Stomach smooth muscle (tissue), 2 donors: ENCODE measurements at regions not wholly inside any gene's neighbourhood (a gene's known extent, or its start where the extent isn't known, plus 50 kb on each side); places are given as distances from the start of the nearest gene placed in this dataset.

Source experiments
- H3K27ac ChIP-seq: one replicate; pipeline ENCODE4 v1.7.0; 2013; ENCODE audit warnings: mild to moderate bottlenecking, low read length, inconsistent platforms
- H3K27me3 ChIP-seq, 2 donors: one replicate each; pipeline ENCODE4 v1.7.0; 2013; ENCODE audit warnings: low read length in 2 of 2; ENCODE audit not compliant: insufficient read depth in 2 of 2, control insufficient read depth in 1 of 2
- H3K36me3 ChIP-seq, 2 donors: one replicate each; pipeline ENCODE4 v1.7.0; 2013; ENCODE audit warnings: low read length in 2 of 2; ENCODE audit not compliant: control insufficient read depth in 2 of 2, insufficient read depth in 2 of 2
- H3K4me1 ChIP-seq: one replicate; pipeline ENCODE4 v1.7.0; 2013; ENCODE audit warnings: low read length; ENCODE audit not compliant: control insufficient read depth, insufficient read depth
- H3K4me3 ChIP-seq, 2 donors: one replicate each; pipeline ENCODE4 v1.7.0; 2013; ENCODE audit warnings: low read length in 2 of 2
- H3K9ac ChIP-seq, 2 donors: one replicate each; pipeline ENCODE4 v1.7.0; 2013; ENCODE audit warnings: low read length in 2 of 2, mild to moderate bottlenecking in 1 of 2
- H3K9me3 ChIP-seq, 2 donors: one replicate each; pipeline ENCODE4 v1.7.0; 2013; ENCODE audit warnings: low read length in 2 of 2; ENCODE audit not compliant: control insufficient read depth in 2 of 2
- donor health status: healthy.
- donor health status: Pancreatic carcinoma.

GRCh38 chr3:30166535-30166934 lies 439.9 kb upstream of the TGFBR2 start:
- no peaks in the 10 kb centered on the region for H3K4me1 ChIP-seq
- H3K9ac ChIP-seq = no peak overlapping the region
- H3K36me3 ChIP-seq = no peaks in the 10 kb centered on the region
- no peaks in the 10 kb centered on the region for H3K27me3 ChIP-seq
- no peaks in the 10 kb centered on the region for H3K9me3 ChIP-seq
- H3K27ac ChIP-seq = no peak overlapping the region
- no peak overlapping the region for H3K4me3 ChIP-seq

- no peak overlapping the region for H3K4me3 ChIP-seq
- H3K9me3 ChIP-seq = no peaks in the 10 kb centered on the region
- no peak overlapping the region for H3K9ac ChIP-seq
- no peaks in the 10 kb centered on the region for H3K27me3 ChIP-seq
- no peaks in the 10 kb centered on the region for H3K4me1 ChIP-seq
- H3K36me3 ChIP-seq = no peaks in the 10 kb centered on the region
- H3K27ac ChIP-seq = no peak overlapping the region
These were observed 438.8 kb upstream of the TGFBR2 start for GRCh38 chr3:30167541-30168011.

- H3K9ac ChIP-seq = no peak overlapping the region
- H3K27ac ChIP-seq = no peak overlapping the region
- H3K9me3 ChIP-seq = no peaks in the 10 kb centered on the region
- H3K4me1 ChIP-seq = no peaks in the 10 kb centered on the region
- no peaks in the 10 kb centered on the region for H3K27me3 ChIP-seq
- no peaks in the 10 kb centered on the region for H3K36me3 ChIP-seq
- no peak overlapping the region for H3K4me3 ChIP-seq
These were observed 436.9 kb upstream of the TGFBR2 start for GRCh38 chr3:30169487-30169886.

GRCh38 chr3:30170681-30171438 lies 435.5 kb upstream of the TGFBR2 start:
- no peak overlapping the region for H3K27ac ChIP-seq
- H3K36me3 ChIP-seq = no peaks in the 10 kb centered on the region
- no peak overlapping the region for H3K9ac ChIP-seq
- no peaks in the 10 kb centered on the region for H3K9me3 ChIP-seq
- H3K4me3 ChIP-seq = no peak overlapping the region
- H3K27me3 ChIP-seq = no peaks in the 10 kb centered on the region
- H3K4me1 ChIP-seq = no peaks in the 10 kb centered on the region

- H3K9ac ChIP-seq = no peak overlapping the region
- H3K9me3 ChIP-seq = no peaks in the 10 kb centered on the region
- no peaks in the 10 kb centered on the region for H3K4me1 ChIP-seq
- no peak overlapping the region for H3K27ac ChIP-seq
- H3K4me3 ChIP-seq = no peak overlapping the region
- no peaks in the 10 kb centered on the region for H3K27me3 ChIP-seq
- no peaks in the 10 kb centered on the region for H3K36me3 ChIP-seq
These were observed 432.0 kb upstream of the TGFBR2 start for GRCh38 chr3:30174357-30174756.

GRCh38 chr3:30180310-30181177 lies 425.9 kb upstream of the TGFBR2 start:
- Histone ChIP-seq H3K4me1 (no peaks in the 10 kb centered on the region), H3K9ac (no peak overlapping the region), H3K27me3 (no peaks in the 10 kb centered on the region), H3K36me3 (no peaks in the 10 kb centered on the region), H3K4me3 (no peak overlapping the region), H3K9me3 (no peaks in the 10 kb centered on the region), H3K27ac (no peak overlapping the region)

GRCh38 chr3:30181178-30181465 lies 425.3 kb upstream of the TGFBR2 start:
- Histone ChIP-seq H3K4me3 (no peak overlapping the region), H3K9ac (no peak overlapping the region), H3K27me3 (no peaks in the 10 kb centered on the region), H3K9me3 (no peaks in the 10 kb centered on the region), H3K4me1 (no peaks in the 10 kb centered on the region), H3K27ac (no peak overlapping the region), H3K36me3 (no peaks in the 10 kb centered on the region)

- no peak overlapping the region for H3K27ac ChIP-seq
- no peak overlapping the region for H3K4me3 ChIP-seq
- H3K27me3 ChIP-seq = no peaks in the 10 kb centered on the region
- no peaks in the 10 kb centered on the region for H3K4me1 ChIP-seq
- H3K9ac ChIP-seq = no peak overlapping the region
- no peaks in the 10 kb centered on the region for H3K9me3 ChIP-seq
- no peaks in the 10 kb centered on the region for H3K36me3 ChIP-seq
These were observed 424.8 kb upstream of the TGFBR2 start for GRCh38 chr3:30181581-30181980.

- Histone ChIP-seq H3K27ac (no peak overlapping the region), H3K9me3 (no peaks in the 10 kb centered on the region), H3K4me1 (no peaks in the 10 kb centered on the region), H3K27me3 (no peaks in the 10 kb centered on the region), H3K36me3 (no peaks in the 10 kb centered on the region), H3K9ac (no peak overlapping the region), H3K4me3 (no peak overlapping the region)
These were observed 423.0 kb upstream of the TGFBR2 start for GRCh38 chr3:30183421-30183820.

GRCh38 chr3:30184091-30184810 lies 422.1 kb upstream of the TGFBR2 start:
- Histone ChIP-seq H3K4me3 (no peak overlapping the region), H3K27me3 (no peaks in the 10 kb centered on the region), H3K36me3 (no peaks in the 10 kb centered on the region), H3K9me3 (no peaks in the 10 kb centered on the region), H3K27ac (no peak overlapping the region), H3K4me1 (no peaks in the 10 kb centered on the region), H3K9ac (no peak overlapping the region)
